ENCODE measurements at regions not wholly inside any gene's neighbourhood (a gene's known extent, or its start where the extent isn't known, plus 50 kb on each side); places are given as distances from the start of the nearest gene placed in this dataset.

DNA sequence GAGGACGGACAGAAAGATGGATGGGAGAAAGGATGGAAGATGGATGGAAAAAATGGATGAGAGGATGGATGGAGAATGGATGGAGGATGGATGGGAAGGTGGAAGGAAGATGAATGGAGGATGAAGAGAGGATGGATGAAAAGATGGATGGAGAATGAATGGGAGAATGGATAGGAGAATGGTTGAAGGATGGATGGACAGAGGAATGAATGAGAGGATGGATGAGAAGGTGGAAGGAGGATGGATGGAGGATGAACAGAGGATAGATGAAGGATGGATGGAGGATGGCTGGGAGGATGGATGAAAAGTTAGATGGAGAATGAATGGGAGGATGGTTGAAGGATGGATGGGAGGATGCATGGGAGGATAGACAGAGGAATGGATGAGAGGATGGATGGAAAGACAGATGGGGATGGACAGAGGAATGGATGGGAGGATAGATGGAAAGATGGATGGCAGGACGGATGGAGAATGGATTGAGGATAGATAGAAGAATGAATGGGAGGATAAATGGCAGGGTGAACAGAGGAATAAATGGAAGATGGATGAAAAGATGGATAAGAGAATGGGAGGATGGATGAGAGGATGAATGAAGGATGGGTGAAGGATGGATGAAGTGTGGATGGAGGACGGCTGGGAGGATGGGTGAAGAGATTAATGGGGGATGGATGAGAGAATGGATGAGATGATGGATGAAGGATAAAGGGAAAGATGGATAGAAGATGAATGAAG is 217.7 kb upstream of the IER5L start:
- Histone ChIP-seq H3K4me1 (ENCODE audit: control insufficient read depth, insufficient read depth, low read length) (no peaks in the 10 kb centered on the region), H3K9me3 (ENCODE audit: control insufficient read depth, insufficient read depth, low read depth, low read length) (no peaks in the 10 kb centered on the region), H3K4me3 (ENCODE audit: low read depth, low read length) (no peak overlapping the region), H3K27ac (ENCODE audit: extremely low read depth, low read depth, low read length) (no peak overlapping the region), H3K36me3 (ENCODE audit: control insufficient read depth in 2 of 2, insufficient read depth in 1 of 2, low read length in 2 of 2) (no peaks in the 10 kb centered on the region)
- ChIA-PET CTCF (no interaction called here), POLR2A (no interaction called here)
- TF ChIP-seq ZNF274 (IDR thresholded peaks at IDR 0.05; ENCODE audit: low read length) (no peak), ZNF274 (tag by site-specific recombination; IDR thresholded peaks at IDR 0.05; ENCODE audit: borderline replicate concordance) (no peak), ZBTB17 (tag by site-specific recombination; IDR thresholded peaks at IDR 0.05) (peak; percentile 100), ZNF501 (tag by site-specific recombination; IDR thresholded peaks at IDR 0.05) (no peak), YY2 (tag by site-specific recombination; IDR thresholded peaks at IDR 0.05) (0 out of 2 replicates have a peak, but pooled peaks have one; percentile 15), KLF7 (tag by site-specific recombination; IDR thresholded peaks at IDR 0.05; ENCODE audit: borderline replicate concordance) (no peak), ZSCAN16 (tag by site-specific recombination; IDR thresholded peaks at IDR 0.05) (no peak), ZNF391 (tag by site-specific recombination; IDR thresholded peaks at IDR 0.05; ENCODE audit: borderline replicate concordance, low read depth) (no peak), ZNF785 (tag by site-specific recombination; IDR thresholded peaks at IDR 0.05) (no peak), REPIN1 (tag by site-specific recombination; IDR thresholded peaks at IDR 0.05; ENCODE audit: low read depth) (no peak), ZNF521 (tag by site-specific recombination; IDR thresholded peaks at IDR 0.05) (peak; percentile 9; the same call in 1 of the 2 replicates), ZNF792 (tag by site-specific recombination; IDR thresholded peaks at IDR 0.05) (no peak), KLF10 (tag by site-specific recombination; IDR thresholded peaks at IDR 0.05) (no peak), ZNF10 (tag by site-specific recombination; IDR thresholded peaks at IDR 0.05) (no peak), ZNF433 (tag by site-specific recombination; IDR thresholded peaks at IDR 0.05; ENCODE audit: low read depth) (no peak), ZNF843 (tag by site-specific recombination; IDR thresholded peaks at IDR 0.05) (no peak), ZXDB (tag by site-specific recombination; IDR thresholded peaks at IDR 0.05) (no peak), ZNF19 (tag by site-specific recombination; IDR thresholded peaks at IDR 0.05; ENCODE audit: low read depth) (no peak), ZNF211 (tag by site-specific recombination; IDR thresholded peaks at IDR 0.05; ENCODE audit: low read depth) (no peak), ZNF707 (tag by site-specific recombination; IDR thresholded peaks at IDR 0.05) (no peak), YY1 (tag by site-specific recombination; IDR thresholded peaks at IDR 0.05) (no peak), ZEB2 (tag by site-specific recombination; IDR thresholded peaks at IDR 0.05) (no peak)
- TF ChIP-seq, protein P1, sequence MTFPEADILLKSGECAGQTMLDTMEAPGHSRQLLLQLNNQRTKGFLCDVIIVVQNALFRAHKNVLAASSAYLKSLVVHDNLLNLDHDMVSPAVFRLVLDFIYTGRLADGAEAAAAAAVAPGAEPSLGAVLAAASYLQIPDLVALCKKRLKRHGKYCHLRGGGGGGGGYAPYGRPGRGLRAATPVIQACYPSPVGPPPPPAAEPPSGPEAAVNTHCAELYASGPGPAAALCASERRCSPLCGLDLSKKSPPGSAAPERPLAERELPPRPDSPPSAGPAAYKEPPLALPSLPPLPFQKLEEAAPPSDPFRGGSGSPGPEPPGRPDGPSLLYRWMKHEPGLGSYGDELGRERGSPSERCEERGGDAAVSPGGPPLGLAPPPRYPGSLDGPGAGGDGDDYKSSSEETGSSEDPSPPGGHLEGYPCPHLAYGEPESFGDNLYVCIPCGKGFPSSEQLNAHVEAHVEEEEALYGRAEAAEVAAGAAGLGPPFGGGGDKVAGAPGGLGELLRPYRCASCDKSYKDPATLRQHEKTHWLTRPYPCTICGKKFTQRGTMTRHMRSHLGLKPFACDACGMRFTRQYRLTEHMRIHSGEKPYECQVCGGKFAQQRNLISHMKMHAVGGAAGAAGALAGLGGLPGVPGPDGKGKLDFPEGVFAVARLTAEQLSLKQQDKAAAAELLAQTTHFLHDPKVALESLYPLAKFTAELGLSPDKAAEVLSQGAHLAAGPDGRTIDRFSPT (tag by site-specific recombination; IDR thresholded peaks at IDR 0.05) = no peak
- TF ChIP-seq, protein P2, sequence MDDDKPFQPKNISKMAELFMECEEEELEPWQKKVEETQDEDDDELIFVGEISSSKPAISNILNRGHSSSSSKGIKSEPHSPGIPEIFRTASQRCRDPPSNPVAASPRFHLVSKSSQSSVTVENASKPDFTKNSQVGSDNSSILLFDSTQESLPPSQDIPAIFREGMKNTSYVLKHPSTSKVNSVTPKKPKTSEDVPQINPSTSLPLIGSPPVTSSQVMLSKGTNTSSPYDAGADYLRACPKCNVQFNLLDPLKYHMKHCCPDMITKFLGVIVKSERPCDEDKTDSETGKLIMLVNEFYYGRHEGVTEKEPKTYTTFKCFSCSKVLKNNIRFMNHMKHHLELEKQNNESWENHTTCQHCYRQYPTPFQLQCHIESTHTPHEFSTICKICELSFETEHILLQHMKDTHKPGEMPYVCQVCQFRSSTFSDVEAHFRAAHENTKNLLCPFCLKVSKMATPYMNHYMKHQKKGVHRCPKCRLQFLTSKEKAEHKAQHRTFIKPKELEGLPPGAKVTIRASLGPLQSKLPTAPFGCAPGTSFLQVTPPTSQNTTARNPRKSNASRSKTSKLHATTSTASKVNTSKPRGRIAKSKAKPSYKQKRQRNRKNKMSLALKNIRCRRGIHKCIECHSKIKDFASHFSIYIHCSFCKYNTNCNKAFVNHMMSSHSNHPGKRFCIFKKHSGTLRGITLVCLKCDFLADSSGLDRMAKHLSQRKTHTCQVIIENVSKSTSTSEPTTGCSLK (tag by site-specific recombination; IDR thresholded peaks at IDR 0.05) = no peak
- TF ChIP-seq, protein P3, sequence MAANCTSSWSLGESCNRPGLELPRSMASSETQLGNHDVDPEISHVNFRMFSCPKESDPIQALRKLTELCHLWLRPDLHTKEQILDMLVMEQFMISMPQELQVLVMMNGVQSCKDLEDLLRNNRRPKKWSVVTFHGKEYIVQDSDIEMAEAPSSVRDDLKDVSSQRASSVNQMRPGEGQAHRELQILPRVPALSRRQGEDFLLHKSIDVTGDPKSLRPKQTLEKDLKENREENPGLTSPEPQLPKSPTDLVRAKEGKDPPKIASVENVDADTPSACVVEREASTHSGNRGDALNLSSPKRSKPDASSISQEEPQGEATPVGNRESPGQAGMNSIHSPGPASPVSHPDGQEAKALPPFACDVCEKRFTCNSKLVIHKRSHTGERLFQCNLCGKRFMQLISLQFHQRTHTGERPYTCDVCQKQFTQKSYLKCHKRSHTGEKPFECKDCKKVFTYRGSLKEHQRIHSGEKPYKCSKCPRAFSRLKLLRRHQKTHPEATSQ (tag by site-specific recombination; IDR thresholded peaks at IDR 0.05) = no peak
- TF ChIP-seq, protein P4, sequence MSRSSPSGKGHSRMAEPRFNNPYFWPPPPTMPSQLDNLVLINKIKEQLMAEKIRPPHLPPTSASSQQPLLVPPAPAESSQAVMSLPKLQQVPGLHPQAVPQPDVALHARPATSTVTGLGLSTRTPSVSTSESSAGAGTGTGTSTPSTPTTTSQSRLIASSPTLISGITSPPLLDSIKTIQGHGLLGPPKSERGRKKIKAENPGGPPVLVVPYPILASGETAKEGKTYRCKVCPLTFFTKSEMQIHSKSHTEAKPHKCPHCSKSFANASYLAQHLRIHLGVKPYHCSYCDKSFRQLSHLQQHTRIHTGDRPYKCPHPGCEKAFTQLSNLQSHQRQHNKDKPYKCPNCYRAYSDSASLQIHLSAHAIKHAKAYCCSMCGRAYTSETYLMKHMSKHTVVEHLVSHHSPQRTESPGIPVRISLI (tag by site-specific recombination; IDR thresholded peaks at IDR 0.05) = no peak
- TF ChIP-seq, protein P5, sequence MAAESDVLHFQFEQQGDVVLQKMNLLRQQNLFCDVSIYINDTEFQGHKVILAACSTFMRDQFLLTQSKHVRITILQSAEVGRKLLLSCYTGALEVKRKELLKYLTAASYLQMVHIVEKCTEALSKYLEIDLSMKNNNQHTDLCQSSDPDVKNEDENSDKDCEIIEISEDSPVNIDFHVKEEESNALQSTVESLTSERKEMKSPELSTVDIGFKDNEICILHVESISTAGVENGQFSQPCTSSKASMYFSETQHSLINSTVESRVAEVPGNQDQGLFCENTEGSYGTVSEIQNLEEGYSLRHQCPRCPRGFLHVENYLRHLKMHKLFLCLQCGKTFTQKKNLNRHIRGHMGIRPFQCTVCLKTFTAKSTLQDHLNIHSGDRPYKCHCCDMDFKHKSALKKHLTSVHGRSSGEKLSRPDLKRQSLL (tag by site-specific recombination; IDR thresholded peaks at IDR 0.05) = no peak
- TF ChIP-seq, protein P6, sequence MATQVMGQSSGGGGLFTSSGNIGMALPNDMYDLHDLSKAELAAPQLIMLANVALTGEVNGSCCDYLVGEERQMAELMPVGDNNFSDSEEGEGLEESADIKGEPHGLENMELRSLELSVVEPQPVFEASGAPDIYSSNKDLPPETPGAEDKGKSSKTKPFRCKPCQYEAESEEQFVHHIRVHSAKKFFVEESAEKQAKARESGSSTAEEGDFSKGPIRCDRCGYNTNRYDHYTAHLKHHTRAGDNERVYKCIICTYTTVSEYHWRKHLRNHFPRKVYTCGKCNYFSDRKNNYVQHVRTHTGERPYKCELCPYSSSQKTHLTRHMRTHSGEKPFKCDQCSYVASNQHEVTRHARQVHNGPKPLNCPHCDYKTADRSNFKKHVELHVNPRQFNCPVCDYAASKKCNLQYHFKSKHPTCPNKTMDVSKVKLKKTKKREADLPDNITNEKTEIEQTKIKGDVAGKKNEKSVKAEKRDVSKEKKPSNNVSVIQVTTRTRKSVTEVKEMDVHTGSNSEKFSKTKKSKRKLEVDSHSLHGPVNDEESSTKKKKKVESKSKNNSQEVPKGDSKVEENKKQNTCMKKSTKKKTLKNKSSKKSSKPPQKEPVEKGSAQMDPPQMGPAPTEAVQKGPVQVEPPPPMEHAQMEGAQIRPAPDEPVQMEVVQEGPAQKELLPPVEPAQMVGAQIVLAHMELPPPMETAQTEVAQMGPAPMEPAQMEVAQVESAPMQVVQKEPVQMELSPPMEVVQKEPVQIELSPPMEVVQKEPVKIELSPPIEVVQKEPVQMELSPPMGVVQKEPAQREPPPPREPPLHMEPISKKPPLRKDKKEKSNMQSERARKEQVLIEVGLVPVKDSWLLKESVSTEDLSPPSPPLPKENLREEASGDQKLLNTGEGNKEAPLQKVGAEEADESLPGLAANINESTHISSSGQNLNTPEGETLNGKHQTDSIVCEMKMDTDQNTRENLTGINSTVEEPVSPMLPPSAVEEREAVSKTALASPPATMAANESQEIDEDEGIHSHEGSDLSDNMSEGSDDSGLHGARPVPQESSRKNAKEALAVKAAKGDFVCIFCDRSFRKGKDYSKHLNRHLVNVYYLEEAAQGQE (tag by site-specific recombination; IDR thresholded peaks at IDR 0.05) = no peak
